ENCODE measurements at regions not wholly inside any gene's neighbourhood (a gene's known extent, or its start where the extent isn't known, plus 50 kb on each side); places are given as distances from the start of the nearest gene placed in this dataset.

DNA sequence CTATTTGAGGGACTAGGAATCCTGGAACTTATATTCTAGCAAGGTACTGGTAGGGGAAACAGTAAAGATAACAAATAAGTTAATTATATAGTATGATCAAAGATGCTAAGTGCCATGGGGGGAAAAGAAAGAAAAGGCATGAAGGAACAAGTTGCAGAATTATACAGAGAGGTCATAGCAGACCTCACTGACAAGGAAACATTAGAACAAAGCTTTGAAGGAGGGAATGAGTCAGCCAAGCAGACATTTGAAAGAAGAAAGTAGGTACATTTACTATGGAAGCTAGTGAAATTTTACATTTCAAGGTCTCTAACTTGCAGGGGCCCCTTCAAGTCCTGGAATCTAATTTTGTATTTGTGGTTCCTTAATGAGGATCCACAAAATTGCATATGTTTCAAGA, 57.2 kb upstream of the TIPARP start:
- Histone ChIP-seq H3K4me1 (ENCODE audit: control insufficient read depth in 1 of 2, insufficient read depth in 2 of 2, low read length in 2 of 2) (peaks cover 6% of the 10 kb centered on the region in 2 experiments), H3K9me3 (ENCODE audit: insufficient read depth, low read depth, low read length) (no peaks in the 10 kb centered on the region), H3K4me2 (ENCODE audit: low read length) (no peak overlapping the region), H3K36me3 (ENCODE audit: control insufficient read depth in 1 of 2, insufficient read depth in 2 of 2, low read length in 2 of 2) (no peaks in the 10 kb centered on the region), H3K9ac (ENCODE audit: low read length) (no peak overlapping the region), H4K91ac (ENCODE audit: low read depth, low read length) (no peak overlapping the region), H3K27ac (ENCODE audit: low read depth, low read length) (no peak overlapping the region), H2BK120ac (ENCODE audit: insufficient read depth, low read length, poor library complexity) (no peak overlapping the region), H3K14ac (ENCODE audit: low read length) (no peak overlapping the region), H3K4me3 (ENCODE audit: low read depth, low read length) (no peak overlapping the region), H3K23ac (ENCODE audit: low read length) (no peak overlapping the region), H3K18ac (ENCODE audit: low read length) (no peak overlapping the region), H4K12ac (ENCODE audit: low read depth, low read length) (no peak overlapping the region), H4K8ac (ENCODE audit: low read depth, low read length) (no peak overlapping the region), H2AK5ac (ENCODE audit: low read length) (no peak overlapping the region), H2BK12ac (ENCODE audit: low read length) (no peak overlapping the region), H3K4ac (ENCODE audit: low read depth, low read length) (no peak overlapping the region), H3K27me3 (ENCODE audit: insufficient read depth, low read length) (no peaks in the 10 kb centered on the region), H3K79me2 (ENCODE audit: control insufficient read depth, insufficient read depth, low read length, poor library complexity) (no peaks in the 10 kb centered on the region), H3K79me1 (ENCODE audit: low read length) (peaks cover 4% of the 10 kb centered on the region), H2BK5ac (ENCODE audit: low read depth, low read length, poor library complexity) (no peak overlapping the region), H2AFZ (ENCODE audit: insufficient read depth, low read length, poor library complexity) (no peak overlapping the region)
- no peak for DNase-seq

DNA sequence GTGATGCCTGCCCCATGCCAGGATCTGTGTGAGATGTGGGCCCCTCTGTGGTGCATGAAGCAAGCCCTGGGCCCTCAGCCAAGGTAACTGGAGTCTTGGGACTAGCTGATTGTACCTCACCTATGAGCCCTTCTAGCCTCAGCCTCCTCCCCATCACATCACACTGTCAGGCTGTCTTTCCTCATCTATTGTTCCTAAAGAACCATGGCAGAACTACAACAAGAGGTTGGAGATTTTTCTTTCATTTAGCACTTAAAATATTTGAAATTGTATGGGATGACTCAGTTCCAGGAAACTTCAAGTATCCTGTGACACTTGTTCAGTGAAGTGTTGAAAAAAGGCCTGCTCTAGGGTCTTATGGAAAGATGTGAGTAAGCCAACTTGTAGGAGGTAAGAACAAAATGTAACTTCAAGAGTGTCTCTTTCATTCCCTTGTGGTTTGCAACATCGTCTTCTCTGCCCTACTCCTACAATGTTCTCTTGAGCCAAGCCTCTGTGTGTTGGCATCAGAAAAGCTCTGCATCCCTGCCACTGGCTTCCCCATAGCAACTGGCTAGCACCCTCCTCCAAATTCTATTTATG, 58.7 kb upstream of the TIPARP start:
- H3K9me3 ChIP-seq (ENCODE audit: insufficient read depth, low read depth, low read length) = no peaks in the 10 kb centered on the region
- H3K79me1 ChIP-seq (ENCODE audit: low read length) = peaks cover 4% of the 10 kb centered on the region
- no peak overlapping the region for H2BK5ac ChIP-seq (ENCODE audit: low read depth, low read length, poor library complexity)
- no peak overlapping the region for H3K4ac ChIP-seq (ENCODE audit: low read depth, low read length)
- H2BK120ac ChIP-seq (ENCODE audit: insufficient read depth, low read length, poor library complexity) = no peak overlapping the region
- no peak overlapping the region for H2AK5ac ChIP-seq (ENCODE audit: low read length)
- H2BK12ac ChIP-seq (ENCODE audit: low read length) = no peak overlapping the region
- no peaks in the 10 kb centered on the region for H3K36me3 ChIP-seq (ENCODE audit: control insufficient read depth in 1 of 2, insufficient read depth in 2 of 2, low read length in 2 of 2)
- DNase-seq = peak; percentile 40 to 90
- H4K8ac ChIP-seq (ENCODE audit: low read depth, low read length) = no peak overlapping the region
- H3K27me3 ChIP-seq (ENCODE audit: insufficient read depth, low read length) = no peaks in the 10 kb centered on the region
- no peak overlapping the region for H3K14ac ChIP-seq (ENCODE audit: low read length)
- H3K9ac ChIP-seq (ENCODE audit: low read length) = no peak overlapping the region
- WGBS (ENCODE audit: extremely low coverage, insufficient coverage, insufficient read length) = no CpG with 5 or more reads among the region's 1 CpG
- H4K12ac ChIP-seq (ENCODE audit: low read depth, low read length) = no peak overlapping the region
- H2AFZ ChIP-seq (ENCODE audit: insufficient read depth, low read length, poor library complexity) = no peak overlapping the region
- no peak overlapping the region for H3K4me2 ChIP-seq (ENCODE audit: low read length)
- H3K4me3 ChIP-seq (ENCODE audit: low read depth, low read length) = no peak overlapping the region
- no peaks in the 10 kb centered on the region for H3K79me2 ChIP-seq (ENCODE audit: control insufficient read depth, insufficient read depth, low read length, poor library complexity)
- H3K23ac ChIP-seq (ENCODE audit: low read length) = no peak overlapping the region
- H3K4me1 ChIP-seq (ENCODE audit: control insufficient read depth in 1 of 2, insufficient read depth in 2 of 2, low read length in 2 of 2) = peaks cover 6% of the 10 kb centered on the region in 2 experiments
- H3K27ac ChIP-seq (ENCODE audit: low read depth, low read length) = peak overlapping the region; percentile 13
- no peak overlapping the region for H4K91ac ChIP-seq (ENCODE audit: low read depth, low read length)
- H3K18ac ChIP-seq (ENCODE audit: low read length) = no peak overlapping the region

DNA sequence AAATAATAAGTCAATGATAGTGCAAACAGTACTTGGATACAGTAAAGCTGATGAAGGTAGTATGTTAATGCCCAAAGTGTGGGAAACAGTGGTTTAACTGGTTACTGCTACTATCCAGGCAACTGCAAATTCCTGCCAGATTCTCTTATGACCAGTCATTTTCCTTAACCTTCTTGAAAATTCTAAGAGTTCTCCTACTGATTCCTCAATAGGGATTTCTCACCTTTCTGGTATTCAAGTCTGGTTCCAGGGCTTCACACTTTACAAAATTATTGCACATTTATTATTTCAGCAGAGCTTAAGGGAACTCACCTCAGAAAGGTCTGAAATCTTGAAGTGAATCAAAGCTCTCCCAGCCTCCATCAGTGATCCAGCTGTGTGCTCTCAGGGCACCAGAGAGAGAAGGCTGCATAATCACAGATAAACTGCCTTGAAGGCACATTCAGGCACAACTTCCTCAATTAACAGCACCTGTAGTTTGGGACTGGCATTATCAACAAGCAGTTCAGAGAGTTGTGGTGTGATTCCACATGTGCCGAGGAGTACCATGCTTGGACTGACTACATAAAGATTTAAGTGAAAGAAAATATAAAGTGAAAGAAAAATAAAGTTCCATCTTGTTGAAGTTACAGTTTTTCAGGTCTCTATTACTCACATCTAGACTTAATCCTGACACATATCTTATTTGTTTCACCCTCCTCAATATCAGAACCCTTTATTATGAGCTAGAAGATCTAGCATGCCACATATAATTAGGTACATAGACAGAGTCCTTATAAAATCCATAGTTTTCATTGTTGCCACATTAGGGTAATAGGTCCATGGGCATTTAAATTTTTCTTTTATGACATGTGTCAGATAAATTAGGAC, 59.5 kb upstream of the TIPARP start:
- Histone ChIP-seq H3K9ac (ENCODE audit: low read length) (no peak overlapping the region), H3K36me3 (ENCODE audit: control insufficient read depth in 1 of 2, insufficient read depth in 2 of 2, low read length in 2 of 2) (no peaks in the 10 kb centered on the region), H3K9me3 (ENCODE audit: insufficient read depth, low read depth, low read length) (no peaks in the 10 kb centered on the region), H4K12ac (ENCODE audit: low read depth, low read length) (peak overlapping the region; percentile 70), H3K27ac (ENCODE audit: low read depth, low read length) (peak overlapping the region; percentile 48), H2BK120ac (ENCODE audit: insufficient read depth, low read length, poor library complexity) (peak overlapping the region; percentile 72), H3K4me1 (ENCODE audit: control insufficient read depth in 1 of 2, insufficient read depth in 2 of 2, low read length in 2 of 2) (peaks cover 6% of the 10 kb centered on the region in 2 experiments), H2AFZ (ENCODE audit: insufficient read depth, low read length, poor library complexity) (no peak overlapping the region), H4K91ac (ENCODE audit: low read depth, low read length) (peak overlapping the region; percentile 47), H3K27me3 (ENCODE audit: insufficient read depth, low read length) (no peaks in the 10 kb centered on the region), H3K79me1 (ENCODE audit: low read length) (peaks cover 4% of the 10 kb centered on the region), H3K14ac (ENCODE audit: low read length) (no peak overlapping the region), H3K79me2 (ENCODE audit: control insufficient read depth, insufficient read depth, low read length, poor library complexity) (no peaks in the 10 kb centered on the region), H4K8ac (ENCODE audit: low read depth, low read length) (no peak overlapping the region), H3K4me3 (ENCODE audit: low read depth, low read length) (no peak overlapping the region), H3K4ac (ENCODE audit: low read depth, low read length) (no peak overlapping the region), H2BK12ac (ENCODE audit: low read length) (peak overlapping the region; percentile 92), H2AK5ac (ENCODE audit: low read length) (peak overlapping the region; percentile 74), H3K18ac (ENCODE audit: low read length) (peak overlapping the region; percentile 30), H3K23ac (ENCODE audit: low read length) (no peak overlapping the region), H2BK5ac (ENCODE audit: low read depth, low read length, poor library complexity) (peak overlapping the region; percentile 79), H3K4me2 (ENCODE audit: low read length) (no peak overlapping the region)
- WGBS (ENCODE audit: extremely low coverage, insufficient coverage, insufficient read length) = no CpG with 5 or more reads among the region's 1 CpG
- peak; percentile 60 to 92 for DNase-seq

DNA sequence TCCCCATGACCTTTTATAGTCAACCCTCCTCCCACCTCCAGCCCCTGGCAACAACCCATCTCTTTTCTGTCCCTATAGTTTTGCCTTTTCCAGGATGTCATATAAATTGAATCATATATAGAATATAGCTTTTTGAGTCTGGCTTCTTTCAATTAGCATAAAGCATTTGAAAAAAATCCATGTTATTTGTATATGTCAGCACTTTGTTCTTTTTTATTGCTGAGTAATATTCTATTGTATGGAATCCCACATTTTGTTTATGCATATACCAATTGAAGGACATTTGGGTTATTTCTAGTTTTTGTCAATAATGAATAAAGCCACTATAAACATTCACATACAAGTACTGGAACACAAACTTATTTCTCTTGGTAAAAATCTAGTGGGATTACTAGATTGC, 58.0 kb upstream of the SSR3 start:
- Histone ChIP-seq H3K79me2 (ENCODE audit: control insufficient read depth, insufficient read depth, low read length, poor library complexity) (no peaks in the 10 kb centered on the region), H3K9me3 (ENCODE audit: insufficient read depth, low read depth, low read length) (no peaks in the 10 kb centered on the region), H4K8ac (ENCODE audit: low read depth, low read length) (no peak overlapping the region), H3K27ac (ENCODE audit: low read depth, low read length) (no peak overlapping the region), H2BK120ac (ENCODE audit: insufficient read depth, low read length, poor library complexity) (no peak overlapping the region), H3K4me2 (ENCODE audit: low read length) (no peak overlapping the region), H3K9ac (ENCODE audit: low read length) (no peak overlapping the region), H3K23ac (ENCODE audit: low read length) (no peak overlapping the region), H4K12ac (ENCODE audit: low read depth, low read length) (no peak overlapping the region), H2AK5ac (ENCODE audit: low read length) (no peak overlapping the region), H4K91ac (ENCODE audit: low read depth, low read length) (no peak overlapping the region), H2BK12ac (ENCODE audit: low read length) (no peak overlapping the region), H3K36me3 (ENCODE audit: control insufficient read depth in 1 of 2, insufficient read depth in 2 of 2, low read length in 2 of 2) (no peaks in the 10 kb centered on the region), H3K79me1 (ENCODE audit: low read length) (peaks cover 4% of the 10 kb centered on the region), H3K4me1 (ENCODE audit: control insufficient read depth in 1 of 2, insufficient read depth in 2 of 2, low read length in 2 of 2) (peaks cover 6% of the 10 kb centered on the region in 2 experiments), H3K4me3 (ENCODE audit: low read depth, low read length) (no peak overlapping the region), H3K4ac (ENCODE audit: low read depth, low read length) (no peak overlapping the region), H3K14ac (ENCODE audit: low read length) (no peak overlapping the region), H2AFZ (ENCODE audit: insufficient read depth, low read length, poor library complexity) (no peak overlapping the region), H3K27me3 (ENCODE audit: insufficient read depth, low read length) (no peaks in the 10 kb centered on the region), H3K18ac (ENCODE audit: low read length) (no peak overlapping the region), H2BK5ac (ENCODE audit: low read depth, low read length, poor library complexity) (no peak overlapping the region)
- DNase-seq = no peak

Data from trophoblast cell (in vitro differentiated cells and primary cell).